ENCODE measurements at regions not wholly inside any gene's neighbourhood (a gene's known extent, or its start where the extent isn't known, plus 50 kb on each side); places are given as distances from the start of the nearest gene placed in this dataset.
A peak's percentile ranks its signal among the peaks of the same experiment; 100 is the strongest.

GRCh38 chr13:65416784-65417183 is 1813.4 kb downstream of the PCDH9 start:
- Histone ChIP-seq H3K27me3 (ENCODE audit: control insufficient read depth, insufficient read depth, low read length) (no peaks in the 10 kb centered on the region), H3K4me1 (ENCODE audit: control insufficient read depth, insufficient read depth, low read length) (no peaks in the 10 kb centered on the region)
- WGBS (ENCODE audit: insufficient coverage), result no CpG with 5 or more reads among the region's 1 CpG

GRCh38 chr13:65414187-65414586 is 1815.9 kb downstream of the PCDH9 start:
- no peak for DNase-seq
- H3K4me3 ChIP-seq (ENCODE audit: low read length), result no peak overlapping the region
- H3K4me1 ChIP-seq (ENCODE audit: control insufficient read depth, insufficient read depth, low read length), result no peaks in the 10 kb centered on the region
- H3K9me3 ChIP-seq (replicated peaks; ENCODE audit: control insufficient read depth, low read depth, low read length), result no peaks in the 10 kb centered on the region
- H3K36me3 ChIP-seq (ENCODE audit: control insufficient read depth, insufficient read depth, low read length), result no peaks in the 10 kb centered on the region
- WGBS (ENCODE audit: insufficient coverage), result no CpG with 5 or more reads among the region's 2 CpGs
- H3K27me3 ChIP-seq (ENCODE audit: control insufficient read depth, insufficient read depth, low read length), result no peaks in the 10 kb centered on the region
- no peak overlapping the region for H3K27ac ChIP-seq (ENCODE audit: low read length)

More at GRCh38 chr13:65416784-65417183, 1813.4 kb downstream of the PCDH9 start:
- no peak overlapping the region for H3K27ac ChIP-seq (ENCODE audit: low read length)
- no peaks in the 10 kb centered on the region for H3K36me3 ChIP-seq (ENCODE audit: control insufficient read depth, insufficient read depth, low read length)
- no peaks in the 10 kb centered on the region for H3K9me3 ChIP-seq (replicated peaks; ENCODE audit: control insufficient read depth, low read depth, low read length)
- no peak for DNase-seq
- no peak overlapping the region for H3K4me3 ChIP-seq (ENCODE audit: low read length)

GRCh38 chr13:65411521-65411920 is 1818.6 kb downstream of the PCDH9 start:
- no peaks in the 10 kb centered on the region for H3K36me3 ChIP-seq (ENCODE audit: control insufficient read depth, insufficient read depth, low read length)
- H3K27me3 ChIP-seq (ENCODE audit: control insufficient read depth, insufficient read depth, low read length), result no peaks in the 10 kb centered on the region
- no peak for DNase-seq
- WGBS (ENCODE audit: insufficient coverage), result no CpG with 5 or more reads among the region's 2 CpGs
- H3K4me1 ChIP-seq (ENCODE audit: control insufficient read depth, insufficient read depth, low read length), result no peaks in the 10 kb centered on the region
- no peak overlapping the region for H3K4me3 ChIP-seq (ENCODE audit: low read length)
- H3K9me3 ChIP-seq (replicated peaks; ENCODE audit: control insufficient read depth, low read depth, low read length), result no peaks in the 10 kb centered on the region
- no peak overlapping the region for H3K27ac ChIP-seq (ENCODE audit: low read length)

DNA sequence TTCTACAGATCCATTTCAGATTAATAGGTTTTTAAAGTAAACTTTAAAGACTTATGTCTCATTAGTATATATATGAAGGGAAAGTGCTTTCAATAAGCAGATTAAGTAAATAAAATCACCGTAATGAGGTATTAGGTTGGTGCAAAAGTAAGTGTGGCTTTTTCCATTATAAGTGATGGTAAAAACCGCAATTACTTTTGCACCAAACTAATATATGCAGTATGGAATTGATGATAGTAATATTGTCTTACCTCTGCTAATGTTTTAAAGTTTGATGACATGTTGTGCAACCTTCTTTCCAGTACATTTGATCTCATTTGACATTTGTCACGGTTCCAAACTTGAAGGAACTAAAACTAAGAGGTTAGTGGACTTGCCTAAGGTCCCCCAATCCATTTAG is 1819.3 kb downstream of the PCDH9 start:
- no peak overlapping the region for H3K4me3 ChIP-seq (ENCODE audit: low read length)
- no peak overlapping the region for H3K27ac ChIP-seq (ENCODE audit: low read length)
- WGBS (ENCODE audit: insufficient coverage), result no CpG with 5 or more reads among the region's 3 CpGs
- no peaks in the 10 kb centered on the region for H3K4me1 ChIP-seq (ENCODE audit: control insufficient read depth, insufficient read depth, low read length)
- no peaks in the 10 kb centered on the region for H3K36me3 ChIP-seq (ENCODE audit: control insufficient read depth, insufficient read depth, low read length)
- no peaks in the 10 kb centered on the region for H3K9me3 ChIP-seq (replicated peaks; ENCODE audit: control insufficient read depth, low read depth, low read length)
- DNase-seq, result no peak
- H3K27me3 ChIP-seq (ENCODE audit: control insufficient read depth, insufficient read depth, low read length), result no peaks in the 10 kb centered on the region

- H3K9me3 ChIP-seq (replicated peaks; ENCODE audit: control insufficient read depth, low read depth, low read length), result no peaks in the 10 kb centered on the region
- no peak overlapping the region for H3K4me3 ChIP-seq (ENCODE audit: low read length)
- no peaks in the 10 kb centered on the region for H3K36me3 ChIP-seq (ENCODE audit: control insufficient read depth, insufficient read depth, low read length)
- no peaks in the 10 kb centered on the region for H3K4me1 ChIP-seq (ENCODE audit: control insufficient read depth, insufficient read depth, low read length)
- no peak overlapping the region for H3K27ac ChIP-seq (ENCODE audit: low read length)
- DNase-seq, result no peak
- no peaks in the 10 kb centered on the region for H3K27me3 ChIP-seq (ENCODE audit: control insufficient read depth, insufficient read depth, low read length)
Measured at GRCh38 chr13:65401315-65401714, 1828.8 kb downstream of the PCDH9 start.

GRCh38 chr13:65400702-65401101 is 1829.4 kb downstream of the PCDH9 start:
- DNase-seq, result no peak
- no peaks in the 10 kb centered on the region for H3K9me3 ChIP-seq (replicated peaks; ENCODE audit: control insufficient read depth, low read depth, low read length)
- H3K27me3 ChIP-seq (ENCODE audit: control insufficient read depth, insufficient read depth, low read length), result no peaks in the 10 kb centered on the region
- H3K27ac ChIP-seq (ENCODE audit: low read length), result no peak overlapping the region
- H3K4me3 ChIP-seq (ENCODE audit: low read length), result no peak overlapping the region
- H3K4me1 ChIP-seq (ENCODE audit: control insufficient read depth, insufficient read depth, low read length), result no peaks in the 10 kb centered on the region
- H3K36me3 ChIP-seq (ENCODE audit: control insufficient read depth, insufficient read depth, low read length), result no peaks in the 10 kb centered on the region
- no CpG with 5 or more reads among the region's 2 CpGs for WGBS (ENCODE audit: insufficient coverage)

GRCh38 chr13:65387743-65388347 is 1842.3 kb downstream of the PCDH9 start:
- DNase-seq, result no peak
- WGBS (ENCODE audit: insufficient coverage), result 92% methylated on average over 5 of the region's 6 CpGs
- peaks cover 8% of the 10 kb centered on the region for H3K9me3 ChIP-seq (replicated peaks; ENCODE audit: control insufficient read depth, low read depth, low read length)

GRCh38 chr13:65378943-65379519 is 1851.1 kb downstream of the PCDH9 start:
- WGBS (ENCODE audit: insufficient coverage), result no CpG with 5 or more reads among the region's 3 CpGs
- Histone ChIP-seq H3K27ac (ENCODE audit: low read length) (no peak overlapping the region), H3K4me3 (ENCODE audit: low read length) (no peak overlapping the region), H3K9me3 (replicated peaks; ENCODE audit: control insufficient read depth, low read depth, low read length) (peaks cover 5% of the 10 kb centered on the region), H3K36me3 (ENCODE audit: control insufficient read depth, insufficient read depth, low read length) (no peaks in the 10 kb centered on the region), H3K4me1 (ENCODE audit: control insufficient read depth, insufficient read depth, low read length) (no peaks in the 10 kb centered on the region), H3K27me3 (ENCODE audit: control insufficient read depth, insufficient read depth, low read length) (no peaks in the 10 kb centered on the region)
- peak; percentile 4 for DNase-seq

More at GRCh38 chr13:65387743-65388347, 1842.3 kb downstream of the PCDH9 start:
- H3K27me3 ChIP-seq (ENCODE audit: control insufficient read depth, insufficient read depth, low read length), result no peaks in the 10 kb centered on the region
- H3K27ac ChIP-seq (ENCODE audit: low read length), result no peak overlapping the region
- no peak overlapping the region for H3K4me3 ChIP-seq (ENCODE audit: low read length)
- no peaks in the 10 kb centered on the region for H3K36me3 ChIP-seq (ENCODE audit: control insufficient read depth, insufficient read depth, low read length)
- no peaks in the 10 kb centered on the region for H3K4me1 ChIP-seq (ENCODE audit: control insufficient read depth, insufficient read depth, low read length)

- no peak overlapping the region for H3K4me3 ChIP-seq (ENCODE audit: low read length)
- no peaks in the 10 kb centered on the region for H3K4me1 ChIP-seq (ENCODE audit: control insufficient read depth, insufficient read depth, low read length)
- H3K36me3 ChIP-seq (ENCODE audit: control insufficient read depth, insufficient read depth, low read length), result no peaks in the 10 kb centered on the region
- H3K27me3 ChIP-seq (ENCODE audit: control insufficient read depth, insufficient read depth, low read length), result no peaks in the 10 kb centered on the region
- peaks cover 5% of the 10 kb centered on the region for H3K9me3 ChIP-seq (replicated peaks; ENCODE audit: control insufficient read depth, low read depth, low read length)
- no peak for DNase-seq
- H3K27ac ChIP-seq (ENCODE audit: low read length), result no peak overlapping the region
- WGBS (ENCODE audit: insufficient coverage), result no CpG with 5 or more reads among the region's 1 CpG
Measured at GRCh38 chr13:65378484-65378883, 1851.7 kb downstream of the PCDH9 start.

DNA sequence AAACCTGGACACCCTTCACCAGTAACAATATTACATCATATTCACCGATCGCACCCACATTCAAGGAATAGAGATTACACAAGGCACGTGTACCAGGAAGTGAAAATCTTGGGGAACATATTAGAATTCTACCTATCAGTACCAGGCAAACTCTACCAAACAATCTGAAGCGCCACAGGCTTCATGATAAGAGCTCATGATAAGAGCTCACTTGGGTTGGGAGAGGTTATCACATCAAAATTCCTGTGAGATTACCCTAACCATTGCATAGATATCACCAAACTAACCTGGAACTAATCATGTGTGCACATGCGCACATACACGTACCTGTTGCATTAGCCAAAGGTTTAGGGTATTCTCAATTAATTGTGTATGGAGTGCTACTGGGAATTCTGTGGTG is 1861.3 kb downstream of the PCDH9 start:
- Histone ChIP-seq H3K4me3 (ENCODE audit: low read length) (no peak overlapping the region), H3K4me1 (ENCODE audit: control insufficient read depth, insufficient read depth, low read length) (no peaks in the 10 kb centered on the region), H3K9me3 (replicated peaks; ENCODE audit: control insufficient read depth, low read depth, low read length) (no peaks in the 10 kb centered on the region), H3K27ac (ENCODE audit: low read length) (no peak overlapping the region), H3K27me3 (ENCODE audit: control insufficient read depth, insufficient read depth, low read length) (no peaks in the 10 kb centered on the region), H3K36me3 (ENCODE audit: control insufficient read depth, insufficient read depth, low read length) (no peaks in the 10 kb centered on the region)
- DNase-seq, result no peak
- WGBS (ENCODE audit: insufficient coverage), result no CpG with 5 or more reads among the region's 6 CpGs

- DNase-seq, result no peak
- Histone ChIP-seq H3K9me3 (replicated peaks; ENCODE audit: control insufficient read depth, low read depth, low read length) (peaks cover 4% of the 10 kb centered on the region), H3K27ac (ENCODE audit: low read length) (no peak overlapping the region), H3K4me1 (ENCODE audit: control insufficient read depth, insufficient read depth, low read length) (no peaks in the 10 kb centered on the region), H3K36me3 (ENCODE audit: control insufficient read depth, insufficient read depth, low read length) (no peaks in the 10 kb centered on the region), H3K4me3 (ENCODE audit: low read length) (no peak overlapping the region), H3K27me3 (ENCODE audit: control insufficient read depth, insufficient read depth, low read length) (no peaks in the 10 kb centered on the region)
- WGBS (ENCODE audit: insufficient coverage), result 73% methylated on average over 2 of the region's 2 CpGs
Measured at GRCh38 chr13:65353951-65354350, 1876.2 kb downstream of the PCDH9 start.
